ENCODE measurements at regions not wholly inside any gene's neighbourhood (a gene's known extent, or its start where the extent isn't known, plus 50 kb on each side); places are given as distances from the start of the nearest gene placed in this dataset.

DNA sequence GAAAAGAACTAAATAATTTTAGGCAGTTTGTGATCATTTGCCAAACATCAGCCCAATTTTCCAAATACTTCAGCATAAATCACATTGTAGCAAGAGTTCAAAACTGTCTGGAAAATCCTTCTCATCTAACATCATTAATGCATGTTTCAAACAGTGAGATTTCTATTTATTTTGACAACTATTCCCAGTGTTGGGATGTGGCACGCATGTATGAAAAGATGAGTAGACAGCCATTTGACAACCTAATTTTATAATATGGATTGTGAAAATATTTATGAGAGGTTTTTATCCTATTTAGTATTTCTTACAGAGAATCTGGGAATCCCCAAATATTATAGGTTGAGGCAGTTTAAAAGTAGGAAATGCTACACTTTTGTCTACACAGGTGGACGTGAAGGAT, 357.6 kb upstream of the ARID1B start:
- TF ChIP-seq, protein P1, sequence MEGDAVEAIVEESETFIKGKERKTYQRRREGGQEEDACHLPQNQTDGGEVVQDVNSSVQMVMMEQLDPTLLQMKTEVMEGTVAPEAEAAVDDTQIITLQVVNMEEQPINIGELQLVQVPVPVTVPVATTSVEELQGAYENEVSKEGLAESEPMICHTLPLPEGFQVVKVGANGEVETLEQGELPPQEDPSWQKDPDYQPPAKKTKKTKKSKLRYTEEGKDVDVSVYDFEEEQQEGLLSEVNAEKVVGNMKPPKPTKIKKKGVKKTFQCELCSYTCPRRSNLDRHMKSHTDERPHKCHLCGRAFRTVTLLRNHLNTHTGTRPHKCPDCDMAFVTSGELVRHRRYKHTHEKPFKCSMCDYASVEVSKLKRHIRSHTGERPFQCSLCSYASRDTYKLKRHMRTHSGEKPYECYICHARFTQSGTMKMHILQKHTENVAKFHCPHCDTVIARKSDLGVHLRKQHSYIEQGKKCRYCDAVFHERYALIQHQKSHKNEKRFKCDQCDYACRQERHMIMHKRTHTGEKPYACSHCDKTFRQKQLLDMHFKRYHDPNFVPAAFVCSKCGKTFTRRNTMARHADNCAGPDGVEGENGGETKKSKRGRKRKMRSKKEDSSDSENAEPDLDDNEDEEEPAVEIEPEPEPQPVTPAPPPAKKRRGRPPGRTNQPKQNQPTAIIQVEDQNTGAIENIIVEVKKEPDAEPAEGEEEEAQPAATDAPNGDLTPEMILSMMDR (IDR thresholded peaks at IDR 0.05), result no peak
- no peak for TF ChIP-seq POLR2A (IDR thresholded peaks at IDR 0.05)
